ENCODE measurements at regions not wholly inside any gene's neighbourhood (a gene's known extent, or its start where the extent isn't known, plus 50 kb on each side); places are given as distances from the start of the nearest gene placed in this dataset.

DNA sequence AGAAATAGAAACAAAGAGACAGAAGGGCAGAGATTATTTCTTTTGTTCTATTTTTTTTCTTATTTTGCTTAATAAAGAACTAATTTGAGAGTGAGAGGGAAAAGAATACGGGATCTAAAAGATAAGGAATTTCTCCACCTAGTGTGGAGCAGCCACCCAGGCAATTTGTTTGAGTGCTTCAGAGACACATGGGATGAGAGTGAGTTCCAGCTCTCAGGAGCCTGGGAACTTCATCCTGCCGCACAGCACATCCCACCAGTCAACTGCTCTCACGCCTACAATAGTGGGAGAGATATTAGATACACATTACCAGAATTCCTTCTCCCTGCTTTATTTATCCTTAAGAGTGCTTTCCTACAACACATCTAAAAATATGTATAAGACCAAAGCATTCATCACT is 946.4 kb downstream of the PDHA2 start:
- H3K4me1 Mint-ChIP-seq = no peaks in the 10 kb centered on the region
- TF ChIP-seq, protein P1, sequence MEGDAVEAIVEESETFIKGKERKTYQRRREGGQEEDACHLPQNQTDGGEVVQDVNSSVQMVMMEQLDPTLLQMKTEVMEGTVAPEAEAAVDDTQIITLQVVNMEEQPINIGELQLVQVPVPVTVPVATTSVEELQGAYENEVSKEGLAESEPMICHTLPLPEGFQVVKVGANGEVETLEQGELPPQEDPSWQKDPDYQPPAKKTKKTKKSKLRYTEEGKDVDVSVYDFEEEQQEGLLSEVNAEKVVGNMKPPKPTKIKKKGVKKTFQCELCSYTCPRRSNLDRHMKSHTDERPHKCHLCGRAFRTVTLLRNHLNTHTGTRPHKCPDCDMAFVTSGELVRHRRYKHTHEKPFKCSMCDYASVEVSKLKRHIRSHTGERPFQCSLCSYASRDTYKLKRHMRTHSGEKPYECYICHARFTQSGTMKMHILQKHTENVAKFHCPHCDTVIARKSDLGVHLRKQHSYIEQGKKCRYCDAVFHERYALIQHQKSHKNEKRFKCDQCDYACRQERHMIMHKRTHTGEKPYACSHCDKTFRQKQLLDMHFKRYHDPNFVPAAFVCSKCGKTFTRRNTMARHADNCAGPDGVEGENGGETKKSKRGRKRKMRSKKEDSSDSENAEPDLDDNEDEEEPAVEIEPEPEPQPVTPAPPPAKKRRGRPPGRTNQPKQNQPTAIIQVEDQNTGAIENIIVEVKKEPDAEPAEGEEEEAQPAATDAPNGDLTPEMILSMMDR (IDR thresholded peaks at IDR 0.05) = no peak
- no peaks in the 10 kb centered on the region for H3K36me3 Mint-ChIP-seq (ENCODE audit: low read depth)
- no peak overlapping the region for H3K4me3 Mint-ChIP-seq
- H3K9me3 Mint-ChIP-seq = no peaks in the 10 kb centered on the region
- H3K27me3 Mint-ChIP-seq (ENCODE audit: low read depth, poor library complexity) = no peaks in the 10 kb centered on the region
- no peak overlapping the region for H3K27ac Mint-ChIP-seq
- DNase-seq = no peak

DNA sequence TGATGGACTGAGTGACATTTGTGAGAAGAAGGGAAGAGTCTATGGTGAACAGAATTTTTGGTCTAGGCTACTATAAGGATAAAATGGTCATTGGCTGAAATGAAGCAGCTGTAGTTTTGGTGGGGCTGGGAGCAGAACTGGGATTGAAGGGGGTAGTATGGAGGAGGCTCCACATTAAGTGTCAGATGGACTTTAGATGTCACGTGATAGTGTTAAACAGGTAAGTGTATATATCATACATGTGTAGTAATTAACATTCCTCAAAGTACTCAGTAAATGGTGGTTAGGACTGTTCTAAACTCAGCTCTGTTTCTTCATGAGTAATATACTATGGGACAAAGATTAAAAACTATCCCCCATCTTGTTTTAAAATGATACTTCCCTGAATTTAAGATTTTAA is 947.9 kb downstream of the PDHA2 start:
- no peaks in the 10 kb centered on the region for H3K36me3 Mint-ChIP-seq (ENCODE audit: low read depth)
- H3K4me3 Mint-ChIP-seq = no peak overlapping the region
- no peaks in the 10 kb centered on the region for H3K4me1 Mint-ChIP-seq

DNA sequence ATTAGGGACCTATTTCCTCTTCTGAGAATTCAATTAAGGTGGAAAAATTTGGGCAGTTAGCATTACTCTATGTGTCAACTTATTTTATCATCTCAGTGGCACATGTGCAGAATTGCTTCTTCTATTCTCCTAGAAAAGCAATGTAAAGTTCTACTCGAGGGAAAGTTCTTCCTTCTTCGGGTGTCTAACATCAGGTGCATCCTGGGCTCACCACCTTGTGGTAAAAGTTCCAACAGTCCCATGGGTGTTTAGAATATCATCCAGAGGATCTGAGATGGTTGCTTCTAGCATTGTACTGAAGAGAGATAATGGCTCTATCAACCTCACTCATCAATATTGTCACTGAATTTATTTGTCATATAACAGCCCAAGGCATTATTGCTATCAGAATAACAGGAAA is 969.7 kb downstream of the PDHA2 start:
- no peak for DNase-seq
- H3K27ac Mint-ChIP-seq = no peak overlapping the region
- no peaks in the 10 kb centered on the region for H3K36me3 Mint-ChIP-seq (ENCODE audit: low read depth)
- H3K9me3 Mint-ChIP-seq = no peaks in the 10 kb centered on the region
- TF ChIP-seq, protein P1 (IDR thresholded peaks at IDR 0.05) = no peak
- no peak overlapping the region for H3K4me3 Mint-ChIP-seq
- no peaks in the 10 kb centered on the region for H3K4me1 Mint-ChIP-seq
- H3K27me3 Mint-ChIP-seq (ENCODE audit: low read depth, poor library complexity) = no peaks in the 10 kb centered on the region

More for the DNA sequence above, 947.9 kb downstream of the PDHA2 start:
- TF ChIP-seq, protein P1 (IDR thresholded peaks at IDR 0.05) = no peak
- no peaks in the 10 kb centered on the region for H3K27me3 Mint-ChIP-seq (ENCODE audit: low read depth, poor library complexity)
- no peak overlapping the region for H3K27ac Mint-ChIP-seq
- no peaks in the 10 kb centered on the region for H3K9me3 Mint-ChIP-seq
- DNase-seq = no peak

DNA sequence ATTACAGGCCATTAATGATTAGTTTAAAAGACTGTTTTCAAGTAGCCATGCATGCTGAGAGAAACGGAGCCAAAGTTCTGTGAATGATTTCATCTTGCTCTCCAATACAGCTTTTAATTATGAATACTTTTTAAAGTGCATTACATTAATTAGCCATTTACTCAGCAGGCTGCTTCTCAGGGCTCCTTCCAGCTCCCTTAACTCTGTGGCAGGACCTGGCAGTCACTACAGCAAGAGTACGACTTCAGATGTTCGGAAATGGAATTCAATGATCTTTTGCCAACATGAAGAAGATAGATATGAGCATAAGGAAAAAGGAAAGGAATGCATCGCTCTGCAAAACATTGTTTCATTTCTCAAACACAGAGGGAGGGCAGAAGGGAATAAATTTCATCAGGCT is 987.2 kb downstream of the PDHA2 start:
- H3K4me3 Mint-ChIP-seq = no peak overlapping the region
- H3K27ac Mint-ChIP-seq = no peak overlapping the region
- H3K9me3 Mint-ChIP-seq = no peaks in the 10 kb centered on the region
- no peaks in the 10 kb centered on the region for H3K27me3 Mint-ChIP-seq (ENCODE audit: low read depth, poor library complexity)
- no peaks in the 10 kb centered on the region for H3K4me1 Mint-ChIP-seq
- DNase-seq = no peak
- H3K36me3 Mint-ChIP-seq (ENCODE audit: low read depth) = no peaks in the 10 kb centered on the region
- TF ChIP-seq, protein P1 (IDR thresholded peaks at IDR 0.05) = no peak

DNA sequence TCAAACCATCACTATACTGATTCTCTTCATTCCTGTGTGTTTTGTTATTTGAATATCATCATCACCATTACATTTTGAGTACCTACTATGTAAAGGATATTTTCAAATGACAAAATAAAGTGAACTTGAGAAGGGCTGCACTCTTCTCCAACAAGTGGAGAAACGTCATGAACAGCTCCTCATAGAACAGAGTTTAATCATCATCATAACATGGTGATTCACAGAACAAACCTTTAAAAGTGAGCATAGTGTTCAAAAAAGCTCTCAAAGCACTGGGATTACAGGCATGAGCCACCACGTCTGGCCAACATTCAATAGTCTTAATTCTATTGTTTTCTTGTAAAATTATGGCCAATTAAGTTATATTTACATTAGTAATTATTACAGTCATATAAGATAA is 993.9 kb downstream of the PDHA2 start:
- no peaks in the 10 kb centered on the region for H3K4me1 Mint-ChIP-seq
- H3K9me3 Mint-ChIP-seq = no peaks in the 10 kb centered on the region
- H3K36me3 Mint-ChIP-seq (ENCODE audit: low read depth) = no peaks in the 10 kb centered on the region
- TF ChIP-seq, protein P1 (IDR thresholded peaks at IDR 0.05) = no peak
- no peaks in the 10 kb centered on the region for H3K27me3 Mint-ChIP-seq (ENCODE audit: low read depth, poor library complexity)
- no peak for DNase-seq
- H3K4me3 Mint-ChIP-seq = no peak overlapping the region
- no peak overlapping the region for H3K27ac Mint-ChIP-seq

DNA sequence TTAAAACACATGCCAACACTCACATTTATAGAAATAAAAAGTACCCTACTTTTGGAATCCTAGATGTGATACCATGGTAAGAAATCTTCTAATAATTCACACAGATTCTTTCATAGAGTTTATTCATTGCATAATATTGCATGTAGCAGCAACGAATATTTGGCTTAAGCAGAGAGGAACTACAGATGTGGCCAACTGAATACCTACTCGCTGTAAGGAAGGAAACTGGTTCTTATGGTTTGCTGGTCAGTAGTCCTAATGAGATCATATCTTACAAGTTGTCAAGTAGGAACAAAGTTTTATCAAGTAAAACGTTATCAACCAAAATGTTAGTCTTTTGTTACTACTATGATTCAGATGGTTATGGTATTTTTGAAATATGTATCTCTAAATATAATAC is 996.1 kb downstream of the PDHA2 start:
- TF ChIP-seq, protein P1 (IDR thresholded peaks at IDR 0.05) = no peak
- no peak for DNase-seq
- H3K9me3 Mint-ChIP-seq = no peaks in the 10 kb centered on the region
- H3K27ac Mint-ChIP-seq = no peak overlapping the region
- H3K4me3 Mint-ChIP-seq = no peak overlapping the region
- H3K27me3 Mint-ChIP-seq (ENCODE audit: low read depth, poor library complexity) = no peaks in the 10 kb centered on the region
- H3K36me3 Mint-ChIP-seq (ENCODE audit: low read depth) = no peaks in the 10 kb centered on the region
- no peaks in the 10 kb centered on the region for H3K4me1 Mint-ChIP-seq
